Natural killer cell (primary cell): ENCODE measurements at regions not wholly inside any gene's neighbourhood (a gene's known extent, or its start where the extent isn't known, plus 50 kb on each side); places are given as distances from the start of the nearest gene placed in this dataset.

Experiments
- ATAC-seq, 3 donors: fragments of 150-1000 bp in 2 of 3; fragments of 200-7000 bp in 1 of 3; cut with Tn5 transposase; 1 replicate in 1 of 3; 2 replicates in 2 of 3; pipeline ENCODE4 v1.10.0; 2021; ENCODE audit warnings: mild to moderate bottlenecking in 2 of 3, moderate library complexity in 2 of 3
- DNase-seq, 2 donors: peaks; one replicate each; pipeline versions ENCODE4 v3.0.0 to v3.0.0-alpha.2; 2013 to 2021; ENCODE audit warnings: mixed read lengths in 1 of 2
- H3K27ac ChIP-seq: one replicate; pipeline ENCODE4 v1.5.1; 2013; ENCODE audit warnings: mild to moderate bottlenecking, low read length
- H3K27me3 ChIP-seq: one replicate; pipeline ENCODE4 v1.6.1; 2013; ENCODE audit warnings: low read length; ENCODE audit not compliant: control insufficient read depth, insufficient read depth
- H3K36me3 ChIP-seq: one replicate; pipeline ENCODE4 v1.6.1; 2013; ENCODE audit warnings: low read length; ENCODE audit not compliant: control insufficient read depth, insufficient read depth
- H3K4me1 ChIP-seq: one replicate; pipeline ENCODE4 v1.6.1; 2013; ENCODE audit warnings: low read length; ENCODE audit not compliant: control insufficient read depth, insufficient read depth
- H3K4me3 ChIP-seq: one replicate; pipeline ENCODE4 v1.5.1; 2013; ENCODE audit warnings: low read length
- H3K9me3 ChIP-seq: one replicate; pipeline ENCODE4 v1.6.1; 2013; ENCODE audit warnings: low read length; ENCODE audit not compliant: control insufficient read depth, insufficient read depth
- H3K27ac Mint-ChIP-seq, 2 donors: one replicate each; pipeline ENCODE4 v1.8.0; 2022; ENCODE audit warnings: mild to moderate bottlenecking in 2 of 2, mixed read lengths in 2 of 2, moderate library complexity in 1 of 2
- H3K27me3 Mint-ChIP-seq, 2 donors: one replicate each; pipeline ENCODE4 v1.8.0; 2022; ENCODE audit warnings: low read depth in 2 of 2, mixed read lengths in 2 of 2
- H3K36me3 Mint-ChIP-seq: one replicate; pipeline ENCODE4 v1.8.0; 2022; ENCODE audit warnings: mixed read lengths
- H3K4me1 Mint-ChIP-seq, 2 donors: one replicate each; pipeline ENCODE4 v1.8.0; 2022; ENCODE audit warnings: mixed read lengths in 2 of 2
- H3K4me3 Mint-ChIP-seq: one replicate; pipeline ENCODE4 v1.8.0; 2022; ENCODE audit warnings: mild to moderate bottlenecking, moderate library complexity, mixed read lengths
- H3K9me3 Mint-ChIP-seq, 2 donors: one replicate each; pipeline ENCODE4 v1.8.0; 2022; ENCODE audit warnings: mixed read lengths in 2 of 2
- WGBS: methylation state at CpG from one replicate; pipeline ENCODE4 v1.1.7; 2013; ENCODE audit warnings: missing lambda C conversion rate; ENCODE audit not compliant: insufficient coverage; 5-methylcytosine and 5-hydroxymethylcytosine counted together
- intact Hi-C: fragments of 100-400 bp; cut with micrococcal nuclease; formaldehyde crosslinking; loops from one replicate; pipeline ENCODE4 v1.14.2; 2022
- TF ChIP-seq, protein P1 (sequence below): fragments of 200-600 bp; IDR thresholded peaks from one replicate; pipeline ENCODE4 v1.8.0; 2022; ENCODE audit warnings: antibody characterized with exemption

DNA sequence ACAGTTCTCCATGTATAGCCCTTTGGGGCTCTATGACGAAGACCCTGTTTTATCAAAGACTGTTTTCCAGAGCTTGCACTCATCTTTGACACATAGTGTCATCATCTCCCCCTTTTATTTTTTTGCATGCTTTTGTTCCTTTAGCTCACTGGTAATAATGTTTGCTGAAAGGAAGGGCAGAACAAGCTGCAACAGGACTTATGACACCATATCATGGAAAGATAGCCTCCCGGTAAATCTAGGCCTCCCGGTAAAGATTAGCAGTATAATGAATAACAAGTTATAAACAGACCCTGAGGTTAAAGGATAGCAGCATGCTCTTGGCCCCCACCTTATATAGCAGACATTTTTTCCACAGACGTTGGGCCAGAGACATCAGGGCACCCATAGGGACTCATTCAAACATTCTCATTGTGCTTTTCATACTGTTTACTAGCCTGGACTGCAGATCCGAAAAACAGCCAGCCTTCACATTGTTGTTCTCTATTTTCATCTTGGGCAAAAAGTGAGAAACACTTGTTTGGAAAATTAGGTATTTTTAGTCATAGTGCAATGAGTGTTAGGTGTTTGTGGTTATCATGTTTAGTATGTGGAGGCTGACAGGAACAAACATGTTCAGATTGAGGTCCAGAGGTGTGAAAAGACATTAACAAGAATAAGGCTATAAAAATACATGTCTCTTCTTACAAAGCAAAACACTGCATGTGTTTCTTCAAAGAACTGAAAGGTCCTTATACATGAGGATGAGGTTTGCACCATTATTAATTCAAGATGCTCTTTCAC is 136.9 kb upstream of the SPRY2 start:
- ATAC-seq (peak; percentile 81 to 96 (median 84)), DNase-seq (peak in 1 of 2 donors; percentile 43)
- peaks cover 2% of the 10 kb centered on the region for H3K36me3 Mint-ChIP-seq
- Histone ChIP-seq H3K9me3 (no peaks in the 10 kb centered on the region), H3K27me3 (no peaks in the 10 kb centered on the region), H3K4me3 (no peak overlapping the region), H3K27ac (peak overlapping the region; percentile 61), H3K4me1 (peaks cover 21% of the 10 kb centered on the region), H3K36me3 (no peaks in the 10 kb centered on the region)
- WGBS = 54% methylated on average over 5 of the region's 5 CpGs
- peak overlapping the region; percentile 64 for H3K4me3 Mint-ChIP-seq
- TF ChIP-seq, protein P1, sequence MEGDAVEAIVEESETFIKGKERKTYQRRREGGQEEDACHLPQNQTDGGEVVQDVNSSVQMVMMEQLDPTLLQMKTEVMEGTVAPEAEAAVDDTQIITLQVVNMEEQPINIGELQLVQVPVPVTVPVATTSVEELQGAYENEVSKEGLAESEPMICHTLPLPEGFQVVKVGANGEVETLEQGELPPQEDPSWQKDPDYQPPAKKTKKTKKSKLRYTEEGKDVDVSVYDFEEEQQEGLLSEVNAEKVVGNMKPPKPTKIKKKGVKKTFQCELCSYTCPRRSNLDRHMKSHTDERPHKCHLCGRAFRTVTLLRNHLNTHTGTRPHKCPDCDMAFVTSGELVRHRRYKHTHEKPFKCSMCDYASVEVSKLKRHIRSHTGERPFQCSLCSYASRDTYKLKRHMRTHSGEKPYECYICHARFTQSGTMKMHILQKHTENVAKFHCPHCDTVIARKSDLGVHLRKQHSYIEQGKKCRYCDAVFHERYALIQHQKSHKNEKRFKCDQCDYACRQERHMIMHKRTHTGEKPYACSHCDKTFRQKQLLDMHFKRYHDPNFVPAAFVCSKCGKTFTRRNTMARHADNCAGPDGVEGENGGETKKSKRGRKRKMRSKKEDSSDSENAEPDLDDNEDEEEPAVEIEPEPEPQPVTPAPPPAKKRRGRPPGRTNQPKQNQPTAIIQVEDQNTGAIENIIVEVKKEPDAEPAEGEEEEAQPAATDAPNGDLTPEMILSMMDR = no peak
- intact Hi-C loops = loop anchor here (1.0 to 5.0 kb wide), 2 partner anchors 92 to 996 kb away; partner anchors contain the start of gene NDFIP2
- H3K27ac Mint-ChIP-seq = peak overlapping the region; percentile 50 to 67
- peaks cover 45 to 55% of the 10 kb centered on the region in 2 donors for H3K4me1 Mint-ChIP-seq
- no peaks in the 10 kb centered on the region for H3K9me3 Mint-ChIP-seq
- peaks cover 0 to 10% of the 10 kb centered on the region in 2 donors for H3K27me3 Mint-ChIP-seq

DNA sequence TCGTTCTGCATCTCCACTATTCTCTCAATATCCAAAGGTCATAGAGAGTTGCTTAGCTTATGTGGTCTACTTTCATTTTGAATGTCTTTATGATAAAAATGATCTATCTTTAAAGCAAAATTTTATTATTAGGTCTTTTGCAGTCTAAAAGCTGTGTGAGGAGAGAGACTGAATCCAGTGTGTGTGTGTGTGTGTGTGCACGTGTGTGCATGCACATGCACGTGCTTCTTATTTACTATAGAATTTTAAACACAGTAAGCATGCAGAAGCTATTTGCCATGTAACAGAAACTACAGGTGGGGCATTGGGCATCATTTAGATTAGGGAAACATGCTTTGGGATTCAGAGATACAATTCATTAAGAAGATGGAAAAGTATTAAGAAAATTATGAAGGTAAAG is 136.0 kb upstream of the SPRY2 start:
- no peaks in the 10 kb centered on the region for H3K36me3 Mint-ChIP-seq
- H3K27me3 Mint-ChIP-seq = peaks cover 0 to 11% of the 10 kb centered on the region in 2 donors
- H3K4me3 ChIP-seq = no peak overlapping the region
- H3K4me3 Mint-ChIP-seq = peak overlapping the region; percentile 64
- TF ChIP-seq, protein P1 = no peak
- 83% methylated on average over 1 of the region's 3 CpGs for WGBS
- DNase-seq (no peak), ATAC-seq (no peak)
- no peaks in the 10 kb centered on the region for H3K9me3 Mint-ChIP-seq
- H3K27ac ChIP-seq = no peak overlapping the region
- H3K9me3 ChIP-seq = no peaks in the 10 kb centered on the region
- H3K4me1 ChIP-seq = peaks cover 21% of the 10 kb centered on the region
- no peak overlapping the region for H3K27ac Mint-ChIP-seq
- no peaks in the 10 kb centered on the region for H3K27me3 ChIP-seq
- intact Hi-C loops = loop anchor here (5.0 kb wide), 1 partner anchor 995 kb away; the partner anchor contains the start of gene NDFIP2
- H3K36me3 ChIP-seq = no peaks in the 10 kb centered on the region
- H3K4me1 Mint-ChIP-seq = peaks cover 45 to 51% of the 10 kb centered on the region in 2 donors

DNA sequence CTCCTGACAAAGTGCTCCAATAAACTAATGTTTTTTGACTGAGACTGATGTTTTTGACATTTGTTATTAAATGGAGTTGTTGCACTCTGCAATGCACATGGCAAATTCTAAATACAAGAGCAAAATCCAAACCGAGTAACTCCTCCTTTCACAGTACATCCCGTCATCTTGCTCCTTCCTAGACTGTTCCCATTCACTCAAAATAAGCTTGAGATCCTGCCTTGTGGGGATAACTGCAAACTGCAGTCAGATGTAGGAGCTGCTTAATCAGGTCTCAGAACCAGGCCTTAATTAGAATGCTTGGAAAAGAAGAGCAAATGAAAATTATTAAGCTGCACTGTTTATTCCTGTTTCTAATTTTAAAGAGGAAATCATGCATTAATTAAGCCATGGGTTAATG is 134.8 kb upstream of the SPRY2 start:
- no peaks in the 10 kb centered on the region for H3K27me3 ChIP-seq
- ATAC-seq (no peak), DNase-seq (no peak)
- no peaks in the 10 kb centered on the region for H3K9me3 ChIP-seq
- Mint-ChIP-seq H3K27me3 (peaks cover 0 to 14% of the 10 kb centered on the region in 2 donors), H3K36me3 (no peaks in the 10 kb centered on the region), H3K27ac (no peak overlapping the region), H3K9me3 (no peaks in the 10 kb centered on the region), H3K4me3 (peak overlapping the region; percentile 43), H3K4me1 (peaks cover 39 to 42% of the 10 kb centered on the region in 2 donors)
- no peaks in the 10 kb centered on the region for H3K36me3 ChIP-seq
- no peak overlapping the region for H3K27ac ChIP-seq
- 89% methylated on average over 2 of the region's 2 CpGs for WGBS
- intact Hi-C loops = loop anchor here (5.0 kb wide), 1 partner anchor 993 kb away; the partner anchor contains the start of gene NDFIP2
- H3K4me3 ChIP-seq = no peak overlapping the region
- H3K4me1 ChIP-seq = peaks cover 21% of the 10 kb centered on the region
- TF ChIP-seq, protein P1 = no peak
